Lung (tissue), 11 donors: ENCODE measurements at regions not wholly inside any gene's neighbourhood (a gene's known extent, or its start where the extent isn't known, plus 50 kb on each side); places are given as distances from the start of the nearest gene placed in this dataset.

ENCODE experiments used
- ATAC-seq: fragments of 200-7000 bp; cut with Tn5 transposase; one replicate; pipeline ENCODE4 v1.9.1; 2020; ENCODE audit warnings: moderate number of reproducible peaks; ENCODE audit not compliant: insufficient read depth, low FRiP score
- DNase-seq, 3 donors: peaks; one replicate each; pipeline ENCODE4 v3.0.0-alpha.2; 2013 to 2017
- H3K27ac ChIP-seq, 2 donors: one replicate each; pipeline ENCODE4 v1.5.1; 2013; ENCODE audit warnings: mild to moderate bottlenecking in 2 of 2, moderate library complexity in 2 of 2, control low read depth in 1 of 2, inconsistent platforms in 1 of 2, low read depth in 1 of 2, low read length in 1 of 2
- H3K27me3 ChIP-seq, 3 donors: one replicate each; pipeline ENCODE4 v1.5.1; 2013; ENCODE audit warnings: low read length in 2 of 3; ENCODE audit not compliant: control insufficient read depth in 3 of 3, insufficient read depth in 3 of 3
- H3K36me3 ChIP-seq, 4 donors: one replicate each; pipeline ENCODE4 v1.5.1; 2013; ENCODE audit warnings: low read length in 4 of 4, mild to moderate bottlenecking in 1 of 4, moderate library complexity in 1 of 4; ENCODE audit not compliant: control insufficient read depth in 4 of 4, insufficient read depth in 4 of 4
- H3K4me1 ChIP-seq, 5 donors: one replicate each; pipeline ENCODE4 v1.5.1; 2013; ENCODE audit warnings: low read length in 5 of 5, mild to moderate bottlenecking in 2 of 5, moderate library complexity in 1 of 5; ENCODE audit not compliant: control insufficient read depth in 5 of 5, insufficient read depth in 5 of 5
- H3K4me3 ChIP-seq: one replicate; pipeline ENCODE4 v1.5.1; 2013; ENCODE audit warnings: mild to moderate bottlenecking, control low read depth, moderate library complexity
- H3K9ac ChIP-seq, 2 donors: one replicate each; pipeline ENCODE4 v1.5.1; 2013; ENCODE audit warnings: low read length in 2 of 2, control low read depth in 1 of 2; ENCODE audit not compliant: insufficient read depth in 1 of 2
- H3K9me3 ChIP-seq, 4 donors: one replicate each; pipeline ENCODE4 v1.5.1; 2013; ENCODE audit warnings: low read length in 3 of 4, mild to moderate bottlenecking in 1 of 4, moderate library complexity in 1 of 4; ENCODE audit not compliant: control insufficient read depth in 4 of 4, insufficient read depth in 3 of 4
- CTCF ChIP-seq: IDR thresholded peaks from 2 replicates; pipeline ENCODE4 v1.5.1; 2012; ENCODE audit warnings: mild to moderate bottlenecking; ENCODE audit errors: control extremely low read depth, extremely low read depth
- WGBS, 2 donors: extraction: QIAGEN DNeasy Blood & Tissue Kit; methylation state at CpG; one replicate each; pipeline ENCODE4 v1.1.7; 2013; 5-methylcytosine and 5-hydroxymethylcytosine counted together
- donor health status: control.
- donor health status: control.
- donor health status: Bipolar disorder and iron deficiency.
- donor health status: healthy.
- donor health status: DM: yes; HTN: yes; CAD: no.

- no peak for ATAC-seq
- Histone ChIP-seq H3K9ac (no peak overlapping the region), H3K27me3 (no peaks in the 10 kb centered on the region), H3K27ac (no peak overlapping the region), H3K9me3 (peaks cover 0 to 7% (median 0%) of the 10 kb centered on the region in 4 donors), H3K36me3 (no peaks in the 10 kb centered on the region), H3K4me1 (no peaks in the 10 kb centered on the region), H3K4me3 (no peak overlapping the region)
- 68 to 77% methylated on average over 9 of the region's 9 CpGs for WGBS, 2 donors
- DNase-seq, result no peak
- no peak for TF ChIP-seq CTCF
Observed at GRCh38 chr18:37962316-37962966, 396.8 kb upstream of the CELF4 start.

GRCh38 chr18:37958499-37958898 is 392.9 kb upstream of the CELF4 start:
- ATAC-seq (no peak), DNase-seq (no peak)
- TF ChIP-seq CTCF, result no peak
- H3K9ac ChIP-seq, result no peak overlapping the region
- peaks cover 0 to 13% (median 0%) of the 10 kb centered on the region in 5 donors for H3K4me1 ChIP-seq
- H3K27ac ChIP-seq, result no peak overlapping the region
- peaks cover 0 to 5% (median 1%) of the 10 kb centered on the region in 4 donors for H3K9me3 ChIP-seq
- 75 to 86% methylated on average over 3 of the region's 3 CpGs for WGBS, 2 donors
- H3K27me3 ChIP-seq, result no peaks in the 10 kb centered on the region
- H3K4me3 ChIP-seq, result no peak overlapping the region
- H3K36me3 ChIP-seq, result no peaks in the 10 kb centered on the region

GRCh38 chr18:37956902-37957301 is 391.3 kb upstream of the CELF4 start:
- Histone ChIP-seq H3K9me3 (peaks cover 0 to 5% (median 2%) of the 10 kb centered on the region in 4 donors), H3K27ac (no peak overlapping the region), H3K27me3 (no peaks in the 10 kb centered on the region), H3K36me3 (no peaks in the 10 kb centered on the region), H3K4me3 (no peak overlapping the region), H3K9ac (no peak overlapping the region), H3K4me1 (peaks cover 0 to 13% (median 0%) of the 10 kb centered on the region in 5 donors)
- WGBS, 2 donors, result 31 to 38% methylated on average over 4 of the region's 4 CpGs
- DNase-seq (no peak), ATAC-seq (no peak)
- no peak for TF ChIP-seq CTCF

- Histone ChIP-seq H3K4me1 (peaks cover 0 to 13% (median 0%) of the 10 kb centered on the region in 5 donors), H3K27me3 (no peaks in the 10 kb centered on the region), H3K9ac (no peak overlapping the region), H3K27ac (no peak overlapping the region), H3K4me3 (no peak overlapping the region), H3K9me3 (peaks cover 0 to 5% (median 2%) of the 10 kb centered on the region in 4 donors), H3K36me3 (no peaks in the 10 kb centered on the region)
- no peak for TF ChIP-seq CTCF
- DNase-seq (no peak), ATAC-seq (no peak)
- WGBS, 2 donors, result 63 to 70% methylated on average over 2 of the region's 2 CpGs
Observed at GRCh38 chr18:37956020-37956419, 390.4 kb upstream of the CELF4 start.
